HG03342 (cell line): ENCODE measurements at regions not wholly inside any gene's neighbourhood (a gene's known extent, or its start where the extent isn't known, plus 50 kb on each side); places are given as distances from the start of the nearest gene placed in this dataset.
"Not testable (repeated sequence)": the region's sequence is repeated elsewhere in the genome, so short reads cannot be mapped to it uniquely, and the experiment has no call there.

ENCODE experiments used
- ATAC-seq: cut with Tn5 transposase; IDR thresholded peaks from one replicate; pipeline ENCODE4 v1.9.1; 2021; ENCODE audit warnings: mild to moderate bottlenecking, moderate library complexity; ENCODE audit not compliant: unreplicated experiment

DNA sequence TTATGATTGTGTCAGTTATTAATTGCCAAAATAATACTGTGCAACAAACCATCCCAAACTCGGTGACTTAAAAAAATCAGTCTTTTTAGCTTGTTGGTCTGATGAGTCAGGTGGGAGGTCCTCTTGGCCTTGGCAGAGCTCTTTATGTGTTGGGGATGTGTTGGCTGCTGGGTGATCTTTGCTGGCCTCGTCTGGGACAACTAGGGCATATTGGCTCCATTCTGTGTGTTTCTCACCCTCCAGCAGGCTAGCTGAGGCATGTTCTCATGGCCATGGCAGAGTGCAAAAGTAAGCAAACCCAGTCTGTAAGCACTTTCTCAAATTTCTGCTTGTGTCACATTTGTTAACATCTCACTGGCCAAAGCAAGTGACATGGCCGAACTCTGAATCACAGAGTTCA, 251.6 kb downstream of the RPLP1 start:
- no peak for ATAC-seq

DNA sequence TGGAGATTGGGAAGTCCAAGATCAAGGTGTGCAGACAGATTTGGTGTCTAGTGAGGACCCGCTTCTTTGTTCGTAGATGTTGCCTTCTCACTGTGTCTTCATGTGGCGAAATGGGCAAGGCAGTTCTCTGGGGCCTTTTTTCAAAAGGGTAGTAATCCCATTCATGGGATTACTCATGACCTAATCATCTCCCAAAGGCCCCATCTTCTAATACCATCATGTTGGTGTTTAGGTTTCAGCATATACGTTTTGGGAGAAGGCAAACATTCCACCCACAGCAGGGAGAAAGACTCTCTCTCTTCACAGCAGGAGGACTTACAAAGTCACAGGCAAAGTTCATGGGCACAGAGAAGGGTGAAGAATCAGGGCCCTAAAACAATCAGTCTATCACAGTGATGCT, 252.1 kb downstream of the RPLP1 start:
- no peak for ATAC-seq

DNA sequence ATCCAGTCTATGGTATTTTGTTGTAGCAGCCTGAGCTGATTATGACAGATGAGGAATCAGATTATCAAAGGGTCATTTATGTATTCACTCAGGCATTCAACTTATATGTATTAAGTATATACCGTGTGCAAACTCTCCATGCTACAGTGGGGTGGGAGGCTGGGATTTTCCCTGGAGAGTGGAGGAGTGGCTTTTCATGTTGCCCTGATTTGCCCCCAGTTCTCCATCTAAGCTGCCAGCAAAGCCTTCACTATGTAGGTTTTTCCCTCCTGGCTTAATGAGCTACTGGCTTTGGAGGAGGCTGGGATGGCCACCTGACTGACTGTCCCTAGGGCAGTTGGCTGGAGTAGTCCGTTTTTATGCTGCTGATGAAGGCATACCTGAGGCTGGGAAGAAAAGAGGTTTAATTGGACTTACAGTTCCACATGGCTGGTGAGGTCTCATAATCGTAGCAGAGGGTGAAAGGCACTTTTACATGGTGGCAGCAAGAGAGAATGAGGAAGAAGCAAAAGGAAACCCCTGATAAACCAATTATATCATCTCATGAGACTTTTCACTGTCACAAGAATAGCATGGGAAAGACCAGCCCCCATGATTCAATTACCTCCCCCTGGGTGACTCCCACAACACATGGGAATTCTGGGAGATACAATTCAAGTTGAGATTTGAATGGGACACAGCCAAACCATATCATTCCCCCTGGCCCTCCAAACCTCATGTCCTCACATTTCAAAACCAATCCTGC, 253.9 kb downstream of the RPLP1 start:
- no peak for ATAC-seq

DNA sequence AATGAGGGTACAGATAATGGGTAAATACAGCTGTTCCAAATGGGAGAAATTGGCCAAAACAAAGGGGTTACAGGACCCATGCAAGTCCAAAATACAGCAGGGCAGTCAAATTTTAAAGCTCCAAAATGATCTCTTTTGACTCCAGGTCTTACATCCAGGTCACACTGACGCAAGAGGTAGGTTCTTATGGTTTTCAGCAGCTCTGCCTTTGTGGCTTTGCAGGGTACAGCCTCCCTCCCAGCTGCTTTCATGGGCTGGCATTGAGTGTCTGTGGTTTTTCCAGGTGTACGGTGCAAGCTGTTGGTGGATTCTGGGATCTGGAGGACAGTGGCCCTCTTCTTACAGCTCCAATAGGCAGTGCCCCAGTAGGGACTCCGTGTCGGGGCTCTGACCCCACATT, 254.6 kb downstream of the RPLP1 start:
- not testable (repeated sequence) for ATAC-seq

DNA sequence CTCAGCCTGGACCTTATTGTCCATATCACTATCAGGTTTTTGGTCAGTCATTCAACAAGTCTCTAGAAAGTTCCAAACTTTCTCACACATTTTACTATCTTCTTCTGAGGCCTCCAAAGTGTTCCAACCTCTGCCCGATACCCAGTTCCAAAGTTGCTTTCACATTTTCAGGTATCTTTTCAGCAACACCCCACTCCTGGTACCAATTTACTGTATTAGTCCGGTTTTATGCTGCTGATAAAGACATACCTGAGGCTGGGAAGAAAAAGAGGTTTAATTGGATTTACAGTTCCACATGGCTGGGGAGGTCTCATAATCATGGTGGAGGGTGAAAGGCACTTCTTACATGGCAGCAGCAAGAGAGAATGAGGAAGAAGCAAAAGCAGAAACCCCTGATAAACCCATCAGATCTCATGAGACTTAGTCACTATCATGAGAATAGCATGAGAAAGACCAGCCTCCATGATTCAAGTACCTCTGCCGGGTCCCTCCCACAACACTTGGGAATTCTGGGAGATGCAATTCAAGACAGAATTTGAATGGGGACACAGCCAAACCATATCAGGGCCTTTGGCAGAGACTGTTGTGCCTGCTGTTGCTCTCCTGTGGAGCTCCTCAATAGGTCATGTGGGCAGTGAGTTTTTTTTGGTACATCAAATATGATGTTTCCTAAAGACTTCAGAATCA, 256.0 kb downstream of the RPLP1 start:
- not testable (repeated sequence) for ATAC-seq

DNA sequence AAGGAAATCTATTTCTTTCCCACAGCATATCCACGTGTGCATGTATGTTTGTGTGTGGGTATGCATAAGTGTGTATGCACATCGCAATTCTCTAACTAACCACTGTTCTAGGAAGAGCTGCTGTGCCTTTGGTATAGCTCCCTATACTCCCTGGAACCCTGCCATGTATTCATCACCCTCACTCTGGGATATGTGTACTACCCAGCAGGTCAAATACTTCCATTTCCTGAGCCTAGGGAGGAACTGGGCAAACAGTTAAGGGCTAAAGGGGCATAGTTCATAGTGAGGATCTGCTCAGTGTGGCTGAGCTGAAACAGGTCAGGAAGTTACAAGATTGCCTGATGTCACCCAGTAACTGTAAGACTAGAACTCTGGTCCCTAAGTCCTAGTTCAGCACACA, 260.4 kb downstream of the RPLP1 start:
- no peak for ATAC-seq

DNA sequence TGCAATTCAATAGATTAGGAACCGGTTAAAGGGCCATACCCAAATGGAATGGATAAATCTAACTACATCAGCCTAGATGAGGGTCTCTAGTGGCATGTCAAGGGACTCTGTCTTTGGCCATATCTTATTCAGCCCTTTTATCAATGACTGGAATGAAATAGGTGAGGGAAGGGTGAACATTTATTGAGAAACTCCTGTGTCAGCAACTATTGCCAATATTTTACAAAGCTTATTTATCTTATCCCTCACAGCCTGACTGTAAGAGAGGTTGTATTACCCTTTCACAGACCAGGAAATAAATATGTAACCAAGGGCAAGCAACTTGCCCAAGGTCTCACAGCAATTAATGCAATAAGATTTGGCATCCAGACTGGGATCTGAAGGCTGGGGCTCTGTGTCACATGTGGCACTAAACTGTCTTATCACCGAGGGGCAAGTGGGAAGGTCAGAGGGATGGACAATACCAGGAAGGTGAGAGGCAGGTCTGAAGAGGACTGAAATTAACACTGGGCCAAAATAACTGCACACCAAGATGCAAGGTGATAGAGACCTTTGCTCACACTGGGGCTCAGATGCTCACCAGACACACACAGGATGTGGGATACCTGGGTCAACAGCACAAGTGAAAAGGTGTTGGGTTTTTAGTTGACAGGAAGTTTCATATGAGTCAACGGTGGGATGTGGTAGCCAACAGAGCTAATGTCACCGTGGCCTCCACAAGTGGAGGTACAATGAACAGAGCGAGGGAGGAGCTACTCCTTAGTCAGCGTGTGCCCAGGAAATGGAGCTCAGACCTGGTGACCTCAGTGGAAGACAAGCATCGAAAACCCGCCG, 261.3 kb downstream of the RPLP1 start:
- peak; percentile 92 for ATAC-seq

DNA sequence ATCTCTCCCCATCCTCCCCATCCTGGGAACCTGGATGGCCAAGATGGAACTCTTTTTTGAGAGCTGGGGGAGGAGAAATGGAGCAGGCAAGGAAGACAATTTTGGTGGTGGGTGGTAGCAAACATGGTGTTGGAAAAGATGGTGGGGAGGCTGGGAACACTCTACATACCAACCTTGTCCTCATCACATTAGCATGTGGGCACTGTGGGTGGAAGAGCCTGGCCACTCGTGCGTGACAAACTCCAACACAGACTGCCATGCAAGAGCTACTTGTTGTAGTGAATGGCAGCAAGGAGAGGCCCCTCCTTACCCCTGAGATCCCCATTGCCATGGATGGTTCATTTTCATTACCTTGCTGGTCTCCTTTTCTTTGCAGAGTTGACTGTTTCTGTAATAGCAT, 262.6 kb downstream of the RPLP1 start:
- ATAC-seq, result no peak

DNA sequence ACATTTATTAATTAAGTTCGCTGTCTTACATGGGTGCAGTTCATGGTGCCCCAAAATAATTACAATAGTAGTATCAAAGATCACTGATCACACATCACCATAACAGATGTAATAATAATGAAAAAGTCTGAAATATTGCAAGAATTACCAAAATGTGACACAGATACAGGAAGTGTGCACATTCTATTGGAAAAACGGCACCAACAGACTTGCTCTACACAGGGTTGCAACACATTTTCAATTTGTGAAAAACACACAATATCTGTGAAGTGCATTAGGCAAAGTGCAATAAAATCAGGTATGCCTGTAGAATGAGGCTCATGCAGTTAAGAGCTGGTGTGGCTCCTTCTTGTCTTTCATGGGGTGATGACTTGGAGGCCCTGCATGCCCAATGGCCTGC, 265.8 kb downstream of the RPLP1 start:
- ATAC-seq, result no peak

DNA sequence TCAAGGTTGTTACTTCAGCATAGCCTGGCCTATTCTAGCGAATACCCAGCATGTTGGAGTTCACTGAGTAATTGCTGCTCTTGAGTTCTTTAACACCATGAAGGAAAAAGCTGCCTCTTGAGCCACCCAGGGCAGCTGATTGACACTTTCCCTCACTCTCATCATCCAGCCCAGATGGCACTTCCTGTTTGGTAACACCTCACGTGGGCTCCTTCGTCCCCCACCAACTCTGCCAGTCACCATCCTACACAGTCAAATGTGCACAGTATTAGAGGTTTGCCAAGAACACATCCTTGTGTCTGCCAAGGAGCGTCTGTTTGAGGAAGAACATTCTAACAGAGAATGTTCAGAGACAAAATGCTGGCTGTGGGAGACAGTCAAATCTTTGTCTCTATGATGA, 266.3 kb downstream of the RPLP1 start:
- ATAC-seq, result no peak

DNA sequence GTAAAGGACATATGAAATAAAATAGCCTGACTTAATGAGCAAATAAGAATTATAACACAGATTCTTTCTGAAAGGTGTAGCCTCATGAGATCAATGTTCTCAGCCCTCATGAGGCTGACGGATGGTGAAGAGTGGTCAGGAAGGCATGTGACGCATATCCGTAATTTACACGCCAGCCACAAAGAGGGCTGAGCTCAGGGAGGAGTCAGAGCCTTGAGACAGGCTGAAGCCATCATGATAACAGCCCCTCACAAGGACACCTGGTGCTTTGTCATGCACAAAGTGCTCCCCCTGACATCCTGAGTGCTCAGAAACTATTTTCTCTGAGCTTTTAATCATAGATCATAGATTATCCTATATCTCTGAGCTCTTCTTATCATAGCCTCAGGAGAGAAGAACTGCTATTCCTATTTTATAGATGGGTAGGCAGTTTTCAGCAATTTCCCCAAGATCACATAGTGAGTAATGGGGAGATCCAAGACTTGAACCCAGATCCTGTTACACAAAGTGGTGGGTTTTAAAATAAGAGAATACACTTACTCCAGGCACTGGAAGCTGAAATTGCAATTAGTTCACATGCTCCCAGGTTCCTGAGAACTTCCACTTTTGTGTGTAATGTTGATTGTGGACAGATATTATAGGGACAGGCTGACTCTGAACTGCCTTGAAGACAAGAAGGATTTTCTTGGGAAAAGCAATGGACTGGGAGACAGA, 267.1 kb downstream of the RPLP1 start:
- no peak for ATAC-seq

DNA sequence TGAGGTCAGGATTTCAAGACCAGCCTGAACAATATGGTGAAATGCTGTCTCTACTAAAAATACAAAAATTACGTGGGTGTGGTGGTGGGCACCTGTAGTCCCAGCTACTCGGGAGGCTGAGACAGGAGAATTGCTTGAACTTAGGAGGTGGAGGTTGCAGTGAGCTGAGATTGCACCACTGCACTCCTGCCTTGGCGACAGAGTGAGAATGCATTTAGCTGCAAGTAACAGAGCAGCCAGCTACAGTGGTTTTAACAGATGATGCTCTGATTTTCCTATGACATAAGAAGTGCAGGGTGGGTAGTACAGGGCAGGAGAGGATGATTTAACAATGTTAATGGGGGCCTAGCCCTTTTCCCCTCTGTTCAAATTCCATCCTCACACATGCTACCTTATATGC, 267.9 kb downstream of the RPLP1 start:
- ATAC-seq, result no peak

DNA sequence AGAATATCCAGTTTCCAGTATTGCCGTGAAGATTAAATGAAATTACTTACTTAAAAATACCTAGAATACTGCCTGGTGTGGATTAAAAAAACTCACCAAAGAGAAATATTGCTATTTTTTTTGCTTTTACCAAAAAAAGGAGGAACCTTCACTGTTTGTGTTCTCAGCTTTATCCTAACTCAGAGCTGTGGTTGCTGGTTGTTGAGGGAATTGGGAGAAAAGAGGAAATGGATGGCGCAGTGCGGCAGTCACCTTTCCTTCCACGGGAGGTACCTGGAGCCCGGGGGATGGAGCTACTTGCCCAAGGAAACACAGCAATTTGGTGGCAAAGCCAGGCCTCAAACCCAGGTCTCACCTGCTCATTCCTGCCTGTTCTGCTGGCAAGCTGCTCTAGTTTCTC, 270.3 kb downstream of the RPLP1 start:
- ATAC-seq, result no peak

DNA sequence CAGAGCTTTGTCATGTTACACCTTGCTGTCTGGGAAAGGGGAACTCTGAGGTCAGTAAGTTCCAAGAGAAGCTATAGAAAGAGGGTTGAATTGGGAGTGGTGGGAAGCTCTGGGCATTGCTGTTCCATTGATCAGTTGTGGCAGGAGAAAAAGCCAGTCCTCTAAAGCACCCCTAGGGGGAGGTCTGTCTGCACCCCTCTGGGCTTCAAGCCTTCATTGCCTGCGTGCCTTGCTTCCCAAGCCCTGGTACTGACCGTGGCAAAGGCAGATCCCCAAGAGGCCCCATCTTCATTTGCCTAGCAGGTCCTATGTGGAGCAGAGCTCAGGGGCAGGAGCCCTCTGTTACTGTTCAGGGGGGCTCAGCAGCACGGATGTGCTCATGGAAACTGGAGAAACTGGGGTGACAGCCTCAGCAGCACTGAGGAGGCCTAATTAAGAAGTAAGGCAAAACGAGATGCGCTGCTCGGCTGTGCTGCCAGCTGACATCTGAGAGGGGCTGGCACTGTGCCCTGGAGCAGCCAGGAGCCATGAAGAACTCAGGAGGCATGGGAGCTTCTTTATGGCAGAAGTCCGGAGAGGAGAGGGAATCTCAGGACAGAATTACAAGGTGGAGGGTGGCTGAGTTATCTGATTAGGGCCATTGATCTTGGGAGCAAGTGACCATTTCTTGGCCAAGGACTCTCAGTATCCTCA, 270.9 kb downstream of the RPLP1 start:
- ATAC-seq, result no peak

DNA sequence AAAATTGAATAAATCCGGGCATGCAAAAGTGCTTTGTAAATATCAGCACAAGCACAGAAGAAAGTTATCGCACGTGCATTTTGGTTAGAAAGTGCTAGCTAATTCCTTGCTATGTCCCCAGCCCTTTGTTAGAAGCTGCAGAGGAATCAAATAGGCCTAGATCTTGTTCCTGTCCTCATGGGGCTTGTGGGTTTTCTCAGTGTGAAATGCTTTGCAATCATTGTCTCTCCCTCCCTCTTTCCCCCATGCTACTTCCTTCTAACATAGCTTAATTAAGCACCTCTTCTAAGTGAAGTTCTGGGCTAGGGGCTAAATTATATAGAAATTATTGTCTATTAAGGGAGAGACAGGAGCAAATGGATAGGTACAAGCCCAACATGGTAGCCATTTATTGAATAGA, 271.7 kb downstream of the RPLP1 start:
- ATAC-seq, result no peak

DNA sequence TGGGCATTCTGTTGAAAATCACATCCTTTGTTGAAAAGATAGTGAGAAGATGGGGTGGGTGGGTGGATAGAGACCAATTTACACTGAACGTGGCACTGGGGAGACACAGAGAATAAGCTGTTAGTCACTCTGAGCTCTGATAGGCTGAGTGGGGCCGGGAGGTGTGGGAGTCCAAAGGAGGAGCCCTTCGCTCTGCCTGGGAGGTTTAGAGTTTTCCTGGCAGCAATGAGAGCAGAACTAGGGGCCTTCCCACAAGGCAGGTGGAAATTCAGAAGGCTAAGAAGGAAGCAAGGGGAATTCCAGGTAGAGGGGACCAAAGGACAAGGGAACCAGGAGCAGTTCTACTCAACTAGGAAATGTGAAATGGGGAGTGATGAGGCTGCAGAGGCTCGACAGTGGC, 272.7 kb downstream of the RPLP1 start:
- no peak for ATAC-seq

DNA sequence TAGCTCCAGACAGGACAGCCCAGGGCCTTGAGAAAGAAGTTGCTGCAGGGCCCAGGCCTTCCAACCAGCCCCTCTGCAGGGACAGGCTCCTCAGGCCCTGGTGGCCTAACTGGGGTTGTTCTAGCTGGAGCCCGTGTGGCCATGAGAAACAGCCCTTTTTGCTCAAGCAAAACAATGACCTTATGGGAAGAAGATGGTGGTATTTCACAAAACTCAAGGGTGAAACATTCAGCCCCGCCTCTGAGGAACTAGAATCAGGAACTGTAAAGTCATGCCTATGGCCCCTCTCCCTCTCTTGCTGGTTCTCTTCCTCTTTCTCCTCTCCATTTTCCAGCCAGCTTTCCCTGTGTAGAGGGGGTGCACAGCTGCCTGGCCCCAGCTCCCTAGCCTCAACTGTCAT, 273.3 kb downstream of the RPLP1 start:
- no peak for ATAC-seq

DNA sequence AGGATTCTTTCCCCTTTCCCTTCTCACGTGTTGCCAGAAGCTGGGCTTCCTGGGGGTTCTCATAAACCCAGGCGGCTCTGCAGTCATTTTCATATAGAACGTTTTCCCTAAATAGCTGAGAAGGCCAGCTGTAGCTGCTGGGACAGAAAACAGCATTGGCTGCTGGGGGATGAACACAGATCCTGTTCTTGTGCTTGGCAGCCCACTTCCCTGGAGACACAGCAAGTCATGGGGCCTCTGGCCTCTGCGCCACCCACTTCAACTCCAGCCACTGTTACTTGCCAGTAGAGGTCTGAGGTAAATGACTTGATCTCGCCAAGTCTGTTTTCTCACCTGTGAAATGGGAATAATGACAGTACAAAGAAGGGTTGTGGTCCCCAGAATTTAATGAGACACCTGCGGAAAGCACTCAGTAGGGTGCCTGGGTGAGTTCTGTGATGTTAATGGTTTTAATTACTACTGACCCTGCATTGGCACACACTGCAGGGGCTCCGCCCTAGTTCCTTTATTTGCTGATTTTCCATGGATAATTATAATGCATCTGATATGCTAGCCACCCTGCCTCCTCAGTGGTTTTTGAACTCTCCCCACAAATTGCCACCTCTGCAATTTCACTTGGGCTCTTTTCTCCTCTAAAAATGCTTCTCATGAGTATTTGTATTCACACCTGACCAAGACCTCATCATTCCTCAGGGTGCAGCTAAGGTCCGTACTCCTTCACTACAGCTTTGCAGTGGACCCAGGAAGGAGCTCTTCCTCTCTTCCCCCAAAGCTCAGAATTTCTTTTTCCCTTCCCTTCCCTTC, 274.7 kb downstream of the RPLP1 start:
- ATAC-seq, result no peak

DNA sequence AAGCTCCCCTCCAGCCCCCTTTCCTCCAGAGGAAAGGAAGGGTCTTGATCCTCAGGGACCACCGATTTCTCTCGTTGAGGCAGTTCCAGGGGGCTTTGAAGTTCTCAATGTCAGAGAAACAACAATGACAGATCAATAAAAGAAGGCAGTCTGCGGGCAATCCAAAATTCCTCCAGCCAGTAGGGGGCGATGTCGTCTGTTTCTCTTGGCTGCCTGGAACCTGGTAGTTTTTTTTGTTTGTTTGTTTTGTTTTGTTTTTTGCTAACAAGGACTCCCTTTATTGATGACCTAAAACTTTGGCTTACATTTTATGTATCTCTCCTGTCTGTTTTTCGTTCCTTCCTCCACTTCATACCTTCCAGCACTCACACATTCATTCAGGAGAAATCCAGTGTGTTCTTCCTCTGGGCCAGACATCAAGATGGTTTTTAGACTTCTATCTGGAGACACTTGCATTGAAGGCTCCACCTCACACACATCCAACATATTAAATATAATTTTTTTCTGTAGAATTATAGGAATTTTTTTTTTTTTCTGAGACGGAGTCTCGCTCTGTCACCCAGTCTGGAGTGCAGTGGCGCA, 276.6 kb downstream of the RPLP1 start:
- ATAC-seq, result no peak
